Uterus (tissue), 3 donors: ENCODE measurements at regions not wholly inside any gene's neighbourhood (a gene's known extent, or its start where the extent isn't known, plus 50 kb on each side); places are given as distances from the start of the nearest gene placed in this dataset.

ENCODE experiments used
- DNase-seq, 2 donors: peaks; one replicate each; pipeline ENCODE4 v3.0.0-alpha.2; 2019 to 2020
- H3K27ac ChIP-seq, 2 donors: fragments of 200-600 bp; sonication (generic); 1 replicate in 1 of 2; 2 replicates in 1 of 2; pipeline ENCODE4 v1.5.1; 2016 to 2018
- H3K27me3 ChIP-seq, 2 donors: fragments of 200-600 bp; sonication (generic); one replicate each; pipeline ENCODE4 v1.5.1; 2018 to 2019; ENCODE audit warnings: control low read depth in 1 of 2
- H3K36me3 ChIP-seq, 2 donors: fragments of 200-600 bp; sonication (generic); one replicate each; pipeline ENCODE4 v1.5.1; 2019; ENCODE audit warnings: control low read depth in 1 of 2
- H3K4me1 ChIP-seq, 2 donors: fragments of 200-600 bp; sonication (generic); one replicate each; pipeline ENCODE4 v1.5.1; 2018 to 2019; ENCODE audit warnings: control low read depth in 1 of 2
- H3K4me3 ChIP-seq, 2 donors: fragments of 200-600 bp; sonication (generic); 1 replicate in 1 of 2; 2 replicates in 1 of 2; pipeline ENCODE4 v1.5.1; 2018 to 2019; ENCODE audit warnings: mild to moderate bottlenecking in 1 of 2
- H3K9me3 ChIP-seq, 2 donors: fragments of 200-600 bp; sonication (generic); one replicate each; pipeline ENCODE4 v1.5.1; 2019; ENCODE audit warnings: control low read depth in 1 of 2
- POLR2A ChIP-seq, 2 donors: fragments of 450-650 bp; IDR thresholded peaks; one replicate each; pipeline ENCODE4 v1.6.1; 2016; ENCODE audit warnings: antibody characterized with exemption in 2 of 2, mild to moderate bottlenecking in 1 of 2, moderate library complexity in 1 of 2
- intact Hi-C: fragments of 100-400 bp; cut with DNase I; formaldehyde crosslinking; loops from one replicate; pipeline ENCODE4 v1.15.1; 2023; ENCODE audit warnings: low total_unique reads
- TF ChIP-seq, protein P1 (sequence below), 4 experiments: fragments of 200-600 bp in 2 of 4; fragments of 450-650 bp in 2 of 4; sonication (generic) in 2 of 4; IDR thresholded peaks; one replicate each; pipeline ENCODE4 v1.5.1; 2016 to 2019; ENCODE audit warnings: antibody characterized with exemption in 4 of 4, mild to moderate bottlenecking in 2 of 4, moderate library complexity in 1 of 4
- donor health status: DM: yes; HTN: yes; CAD: no.

GRCh38 chr13:84864341-84864740 is 934.9 kb downstream of the SLITRK6 start:
- Histone ChIP-seq H3K9me3 (no peaks in the 10 kb centered on the region), H3K27me3 (no peaks in the 10 kb centered on the region), H3K4me1 (no peaks in the 10 kb centered on the region), H3K36me3 (no peaks in the 10 kb centered on the region), H3K4me3 (no peak overlapping the region), H3K27ac (no peak overlapping the region)
- intact Hi-C loops = no loop called here
- DNase-seq = no peak
- TF ChIP-seq, protein P1, sequence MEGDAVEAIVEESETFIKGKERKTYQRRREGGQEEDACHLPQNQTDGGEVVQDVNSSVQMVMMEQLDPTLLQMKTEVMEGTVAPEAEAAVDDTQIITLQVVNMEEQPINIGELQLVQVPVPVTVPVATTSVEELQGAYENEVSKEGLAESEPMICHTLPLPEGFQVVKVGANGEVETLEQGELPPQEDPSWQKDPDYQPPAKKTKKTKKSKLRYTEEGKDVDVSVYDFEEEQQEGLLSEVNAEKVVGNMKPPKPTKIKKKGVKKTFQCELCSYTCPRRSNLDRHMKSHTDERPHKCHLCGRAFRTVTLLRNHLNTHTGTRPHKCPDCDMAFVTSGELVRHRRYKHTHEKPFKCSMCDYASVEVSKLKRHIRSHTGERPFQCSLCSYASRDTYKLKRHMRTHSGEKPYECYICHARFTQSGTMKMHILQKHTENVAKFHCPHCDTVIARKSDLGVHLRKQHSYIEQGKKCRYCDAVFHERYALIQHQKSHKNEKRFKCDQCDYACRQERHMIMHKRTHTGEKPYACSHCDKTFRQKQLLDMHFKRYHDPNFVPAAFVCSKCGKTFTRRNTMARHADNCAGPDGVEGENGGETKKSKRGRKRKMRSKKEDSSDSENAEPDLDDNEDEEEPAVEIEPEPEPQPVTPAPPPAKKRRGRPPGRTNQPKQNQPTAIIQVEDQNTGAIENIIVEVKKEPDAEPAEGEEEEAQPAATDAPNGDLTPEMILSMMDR (IDR thresholded peaks at IDR 0.05) = no peak
- no peak for TF ChIP-seq POLR2A (IDR thresholded peaks at IDR 0.05)

GRCh38 chr13:84847107-84847506 is 952.1 kb downstream of the SLITRK6 start:
- no peak for DNase-seq
- intact Hi-C loops = no loop called here
- H3K27me3 ChIP-seq = no peaks in the 10 kb centered on the region
- TF ChIP-seq POLR2A (IDR thresholded peaks at IDR 0.05) = no peak
- TF ChIP-seq, protein P1 (IDR thresholded peaks at IDR 0.05) = no peak
- no peak overlapping the region for H3K4me3 ChIP-seq
- no peaks in the 10 kb centered on the region for H3K9me3 ChIP-seq
- no peak overlapping the region for H3K27ac ChIP-seq
- no peaks in the 10 kb centered on the region for H3K4me1 ChIP-seq
- no peaks in the 10 kb centered on the region for H3K36me3 ChIP-seq

DNA sequence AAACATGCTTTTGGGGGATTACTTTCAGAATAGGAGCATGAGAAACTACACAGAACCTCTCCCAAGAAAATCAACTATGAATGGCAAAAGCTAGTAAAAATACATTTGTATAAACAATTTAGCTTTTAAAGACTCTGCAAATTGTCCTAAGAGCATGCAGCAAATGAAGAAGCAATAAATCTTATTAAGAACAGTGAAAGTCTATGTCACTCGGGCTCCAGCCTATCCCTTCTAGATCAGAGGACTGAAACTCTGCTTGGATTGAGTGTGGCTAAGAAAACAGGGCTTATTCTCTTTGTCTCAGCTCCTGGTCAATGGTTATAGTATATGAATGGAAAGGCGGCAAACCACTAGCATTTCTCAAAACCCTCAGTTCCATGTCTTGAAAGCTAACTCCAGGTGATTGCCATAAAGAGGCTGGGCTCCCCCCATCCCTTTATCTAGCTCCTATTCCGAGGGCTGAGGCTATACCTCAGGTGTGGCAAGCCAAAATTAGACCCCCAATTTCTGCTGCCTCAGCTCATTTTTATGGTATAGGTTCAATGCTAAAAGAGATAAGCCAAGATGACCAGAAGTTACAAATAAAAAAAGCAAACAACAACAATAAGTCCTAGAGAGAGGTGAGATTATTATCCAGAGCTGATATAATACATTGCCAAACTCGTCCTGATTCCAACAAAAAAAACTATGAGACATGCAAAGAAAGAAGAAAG is 953.2 kb downstream of the SLITRK6 start:
- no peaks in the 10 kb centered on the region for H3K36me3 ChIP-seq
- no peak for TF ChIP-seq POLR2A (IDR thresholded peaks at IDR 0.05)
- TF ChIP-seq, protein P1 (IDR thresholded peaks at IDR 0.05) = no peak
- intact Hi-C loops = no loop called here
- no peaks in the 10 kb centered on the region for H3K4me1 ChIP-seq
- no peak overlapping the region for H3K27ac ChIP-seq
- H3K27me3 ChIP-seq = no peaks in the 10 kb centered on the region
- DNase-seq = no peak
- no peaks in the 10 kb centered on the region for H3K9me3 ChIP-seq
- H3K4me3 ChIP-seq = no peak overlapping the region

GRCh38 chr13:84844473-84844872 is 954.7 kb downstream of the SLITRK6 start:
- no peaks in the 10 kb centered on the region for H3K27me3 ChIP-seq
- no peaks in the 10 kb centered on the region for H3K4me1 ChIP-seq
- TF ChIP-seq, protein P1 (IDR thresholded peaks at IDR 0.05) = no peak
- TF ChIP-seq POLR2A (IDR thresholded peaks at IDR 0.05) = no peak
- no peaks in the 10 kb centered on the region for H3K9me3 ChIP-seq
- no peak overlapping the region for H3K4me3 ChIP-seq
- no peak for DNase-seq
- no peaks in the 10 kb centered on the region for H3K36me3 ChIP-seq
- no peak overlapping the region for H3K27ac ChIP-seq
- intact Hi-C loops = no loop called here

- Histone ChIP-seq H3K4me1 (no peaks in the 10 kb centered on the region), H3K27me3 (no peaks in the 10 kb centered on the region), H3K9me3 (no peaks in the 10 kb centered on the region), H3K4me3 (no peak overlapping the region), H3K36me3 (no peaks in the 10 kb centered on the region), H3K27ac (no peak overlapping the region)
- intact Hi-C loops = no loop called here
- no peak for TF ChIP-seq POLR2A (IDR thresholded peaks at IDR 0.05)
- TF ChIP-seq, protein P1 (IDR thresholded peaks at IDR 0.05) = no peak
- DNase-seq = no peak
These were observed 955.9 kb downstream of the SLITRK6 start for GRCh38 chr13:84843368-84843767.
